Activated CD8-positive, alpha-beta memory T cell treated with anti-CD3 and anti-CD28 coated beads, Interleukin-2, amount 50 U/mL, for 24 hours (primary cell): ENCODE measurements at regions not wholly inside any gene's neighbourhood (a gene's known extent, or its start where the extent isn't known, plus 50 kb on each side); places are given as distances from the start of the nearest gene placed in this dataset.

Experiments
- DNase-seq: peaks from one replicate; pipeline ENCODE4 v3.0.0-alpha.2; 2020; ENCODE audit errors: extremely low read depth

DNA sequence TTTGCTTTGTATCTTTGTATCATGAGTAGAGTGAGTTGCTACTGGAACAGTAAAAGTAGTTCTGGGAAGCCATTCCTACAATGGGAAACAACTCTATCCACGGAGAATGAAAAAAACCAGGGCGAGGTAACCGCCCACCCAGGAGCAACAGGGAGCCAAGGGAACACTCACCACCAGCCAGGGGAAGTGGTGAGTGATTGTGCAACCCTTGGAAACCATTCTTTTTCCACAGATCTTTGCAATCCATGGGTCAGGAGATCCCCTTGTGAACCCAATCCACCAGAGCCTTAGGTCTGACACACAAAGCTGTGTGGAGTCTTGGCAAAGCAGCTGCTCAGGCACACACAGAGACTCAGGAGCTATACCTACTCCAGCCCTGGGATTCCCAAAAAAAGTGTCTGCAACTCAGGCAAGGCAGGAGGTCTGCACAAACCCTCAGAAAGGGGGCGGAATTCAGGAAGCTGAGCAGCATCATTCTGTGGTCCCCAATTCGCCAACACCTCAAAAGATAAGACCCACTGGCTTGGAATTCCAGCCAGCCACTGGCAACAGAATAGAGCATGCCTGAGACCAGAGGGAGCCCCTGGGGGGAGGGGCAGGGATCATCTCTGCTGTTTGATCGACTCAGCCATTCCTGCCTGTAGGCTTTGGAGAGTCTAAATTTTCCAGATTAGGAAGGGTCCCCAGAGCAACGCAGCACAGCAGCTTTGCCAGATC is 52.1 kb upstream of the PPFIA2 start:
- DNase-seq, result no peak

DNA sequence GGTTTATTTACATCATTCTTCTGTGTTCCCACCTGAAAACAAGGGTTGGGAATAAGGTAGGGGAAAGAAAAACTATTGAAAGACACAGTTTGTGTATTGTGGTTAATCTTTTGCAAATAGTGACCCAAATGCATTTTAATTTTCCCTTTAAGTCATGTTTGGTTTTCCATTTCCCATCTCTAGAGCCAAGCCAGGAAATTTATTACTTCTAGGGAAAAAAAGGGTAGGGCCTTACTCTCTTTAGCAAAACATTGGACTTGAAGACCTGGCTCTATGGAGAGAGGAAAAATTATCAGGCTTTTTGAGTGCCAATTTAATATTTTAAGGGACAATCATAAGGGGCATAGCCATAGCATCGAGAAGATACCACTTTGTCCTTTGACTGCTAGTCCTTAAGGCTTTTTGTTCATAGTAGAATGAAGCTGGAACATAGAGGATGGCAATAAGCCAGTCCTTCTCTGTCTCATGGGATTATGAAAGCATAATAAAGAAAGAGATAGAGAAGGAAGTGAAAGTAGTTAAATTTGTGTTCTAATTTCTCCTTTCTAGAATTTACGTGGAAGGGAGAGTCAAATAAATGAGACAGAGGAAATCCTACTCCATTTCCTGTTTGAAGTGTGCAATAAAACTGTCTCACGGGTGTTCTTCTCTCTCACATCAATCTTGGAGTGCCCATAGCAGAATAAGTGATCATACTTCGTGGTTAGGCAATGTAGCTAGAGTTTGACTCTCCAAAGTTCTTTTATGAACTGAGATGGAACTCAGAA is 50.9 kb upstream of the PPFIA2 start:
- DNase-seq, result no peak

DNA sequence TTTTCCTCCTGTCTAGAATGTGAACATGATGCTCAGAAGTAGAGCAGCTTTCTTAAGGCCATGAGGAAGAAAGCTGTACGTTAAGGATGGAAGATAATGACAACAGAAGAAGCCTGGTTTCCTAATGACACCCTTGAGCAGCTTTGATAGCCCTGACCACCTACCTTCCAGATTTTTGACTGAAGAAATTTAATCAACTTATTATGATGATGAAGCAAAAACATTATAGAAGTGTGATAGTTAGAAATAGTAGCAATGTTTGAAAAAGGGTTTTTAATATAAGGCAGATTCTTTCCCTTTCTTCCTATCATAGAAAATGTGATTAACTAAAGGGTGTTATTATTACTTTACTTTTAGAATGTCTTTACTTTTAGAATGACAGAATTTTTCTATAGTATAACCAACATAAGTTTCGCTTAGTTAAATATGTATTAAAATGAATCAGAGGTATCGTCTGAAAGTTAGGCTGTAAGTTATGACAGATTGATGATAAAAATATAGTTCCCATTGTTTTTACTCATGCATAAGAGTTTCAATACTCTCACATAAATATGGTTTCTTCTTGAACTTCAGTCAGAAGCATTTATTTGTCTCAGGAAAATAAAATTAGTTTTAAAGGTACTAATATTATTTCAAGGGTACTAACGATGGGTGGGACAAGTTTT is 50.1 kb upstream of the PPFIA2 start:
- no peak for DNase-seq
